Ureter (tissue), 1 donor: ENCODE measurements at regions not wholly inside any gene's neighbourhood (a gene's known extent, or its start where the extent isn't known, plus 50 kb on each side); places are given as distances from the start of the nearest gene placed in this dataset.

ENCODE experiments used
- DNase-seq: peaks from one replicate; pipeline ENCODE4 v3.0.0-alpha.2; 2020; ENCODE audit warnings: low spot score
- donor health status: DM: yes; HTN: yes; CAD: no.

- DNase-seq, result no peak
These were observed 550.7 kb downstream of the ETS1 start for GRCh38 chr11:128036556-128037093.

GRCh38 chr11:128036006-128036405 is 551.4 kb downstream of the ETS1 start:
- DNase-seq, result no peak

DNA sequence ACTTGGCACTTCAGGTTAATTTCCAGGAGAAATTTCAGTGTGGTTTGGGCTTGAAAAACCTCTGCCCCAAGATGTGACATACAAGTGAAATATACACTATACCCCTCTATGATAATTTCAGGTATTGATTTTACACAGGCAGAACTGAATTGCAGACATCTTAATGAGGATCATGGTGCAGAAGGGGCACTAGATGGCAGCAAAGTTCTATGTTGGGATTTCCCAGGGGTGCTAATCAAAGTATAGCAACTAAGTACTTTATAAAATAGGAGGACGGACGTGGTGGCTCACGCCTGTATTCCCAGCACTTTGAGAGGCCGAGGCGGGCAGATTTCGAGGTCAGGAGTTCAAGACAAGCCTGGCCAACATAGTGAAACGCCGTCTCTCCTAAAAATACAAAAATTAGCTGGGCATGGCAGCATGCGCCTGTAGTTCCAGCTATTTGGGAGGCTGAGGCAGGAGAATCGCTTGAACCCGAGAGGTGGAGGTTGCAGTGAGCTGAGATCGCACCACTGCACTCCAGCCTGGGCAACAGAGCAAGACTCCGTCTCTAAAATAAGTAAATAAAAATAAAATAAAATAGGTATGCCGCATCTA is 555.7 kb downstream of the ETS1 start:
- peak; percentile 50 for DNase-seq

- no peak for DNase-seq
These were observed 558.1 kb downstream of the ETS1 start for GRCh38 chr11:128029219-128029722.

- no peak for DNase-seq
These were observed 560.8 kb downstream of the ETS1 start for GRCh38 chr11:128026596-128026995.

- no peak for DNase-seq
These were observed 564.6 kb downstream of the ETS1 start for GRCh38 chr11:128022761-128023160.

- DNase-seq, result no peak
These were observed 565.4 kb downstream of the ETS1 start for GRCh38 chr11:128022007-128022368.

DNA sequence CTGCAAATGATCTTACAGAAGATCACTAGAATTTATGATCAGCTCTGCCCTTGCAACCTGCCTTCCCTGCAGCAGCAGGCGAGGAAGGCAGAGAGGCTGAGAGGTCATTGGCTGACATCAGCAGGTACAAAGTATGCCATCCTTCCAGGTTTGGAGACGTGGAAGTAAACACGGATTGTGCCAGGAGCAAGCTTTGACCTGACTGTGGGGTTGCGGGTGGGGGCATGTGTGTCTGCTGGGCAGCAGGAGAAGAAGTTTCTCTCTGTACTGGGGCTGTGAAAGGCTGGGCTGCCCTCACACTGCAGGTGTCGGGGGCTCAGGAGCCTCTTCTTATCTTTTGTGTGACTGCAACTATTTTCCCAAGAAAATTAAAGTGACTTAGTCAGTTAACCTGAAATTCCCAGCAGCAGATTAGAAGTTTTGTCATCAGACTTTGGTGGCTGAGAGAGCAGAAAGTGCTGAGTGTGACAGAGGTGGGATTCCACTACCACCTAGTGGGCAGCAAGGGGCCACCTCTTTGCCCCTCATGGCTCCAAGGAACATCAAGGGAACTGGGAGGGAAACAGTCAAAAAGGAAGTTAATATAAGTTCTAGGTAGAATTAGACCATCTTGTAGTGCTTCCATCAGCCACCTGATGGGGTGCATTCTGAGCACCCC is 565.9 kb downstream of the ETS1 start:
- no peak for DNase-seq

GRCh38 chr11:128018692-128019091 is 568.7 kb downstream of the ETS1 start:
- no peak for DNase-seq

GRCh38 chr11:128005562-128005961 is 581.8 kb downstream of the ETS1 start:
- DNase-seq, result no peak

- no peak for DNase-seq
These were observed 588.9 kb downstream of the ETS1 start for GRCh38 chr11:127998421-127998820.

DNA sequence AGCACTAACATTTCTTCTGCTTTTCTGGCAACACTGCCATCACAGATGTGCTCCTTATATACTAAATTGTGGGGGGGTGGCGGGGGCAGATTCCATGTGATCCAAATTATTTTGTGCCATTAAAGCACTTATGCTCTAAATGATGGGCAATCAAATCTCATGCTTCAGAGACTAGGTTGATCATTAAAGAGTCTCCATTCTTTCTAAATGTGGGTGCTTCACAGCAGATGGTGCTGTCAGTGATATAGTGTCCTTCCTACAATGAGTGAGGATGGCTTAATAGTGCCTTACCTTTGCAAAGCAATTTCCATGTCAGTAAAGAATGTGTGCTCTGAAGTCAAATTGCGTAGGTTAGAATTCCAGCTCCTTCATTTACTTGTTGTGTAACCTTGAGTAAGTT is 589.8 kb downstream of the ETS1 start:
- DNase-seq, result no peak

DNA sequence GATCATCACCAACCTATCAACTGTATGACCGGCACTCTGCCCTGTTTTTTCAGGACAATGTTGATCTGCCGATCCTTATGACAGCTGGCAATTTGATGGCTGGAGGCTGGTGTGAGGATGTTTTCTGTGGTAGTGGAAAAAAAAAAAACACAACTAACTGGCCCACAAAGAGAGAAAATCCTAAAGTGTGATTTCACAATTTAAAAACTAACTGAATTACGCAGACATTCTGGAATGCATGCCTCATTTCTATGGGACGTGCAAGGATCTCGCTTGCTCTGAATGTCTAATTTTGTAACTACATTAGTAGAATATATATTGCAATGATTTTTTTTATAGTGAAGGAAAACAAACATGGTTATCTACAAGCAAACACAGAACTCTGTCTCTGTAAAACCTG is 590.5 kb downstream of the ETS1 start:
- no peak for DNase-seq

DNA sequence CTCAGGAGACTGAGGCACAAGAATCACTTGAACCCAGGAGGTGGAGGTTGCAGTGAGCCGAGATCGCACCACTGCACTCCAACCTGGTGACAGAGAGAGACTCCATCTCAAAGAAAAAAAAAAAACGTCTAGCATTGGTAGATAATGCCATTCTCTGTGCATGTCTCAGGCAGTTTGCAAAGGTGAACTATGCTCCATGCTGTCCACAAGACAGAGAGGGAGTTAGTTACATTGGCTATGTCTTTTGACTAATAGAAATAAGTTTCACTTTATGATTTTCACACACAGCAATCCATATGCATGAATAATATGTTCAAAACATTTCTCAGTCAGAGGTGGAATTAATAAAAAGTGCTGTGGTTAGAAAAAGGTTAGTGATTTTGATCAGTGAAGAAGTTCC is 591.4 kb downstream of the ETS1 start:
- no peak for DNase-seq

DNA sequence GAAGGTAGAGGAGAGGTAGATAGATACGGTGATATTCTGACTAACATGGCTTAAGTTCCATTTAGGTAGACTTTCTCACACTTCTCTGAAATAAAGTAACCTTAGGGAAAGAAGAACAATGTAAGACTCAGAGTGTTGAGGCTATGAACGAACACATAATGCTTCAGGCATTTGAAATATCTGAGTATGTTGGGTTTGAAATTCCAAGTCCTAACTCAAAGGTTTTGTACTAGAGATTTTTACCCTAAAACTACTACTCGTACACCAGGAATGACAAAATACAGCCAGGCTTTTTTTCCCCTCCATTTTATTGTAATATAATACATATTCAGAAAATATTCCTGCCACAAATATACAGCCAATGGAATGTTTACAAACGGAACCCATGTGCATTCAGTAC is 592.6 kb downstream of the ETS1 start:
- no peak for DNase-seq

- no peak for DNase-seq
These were observed 593.6 kb downstream of the ETS1 start for GRCh38 chr11:127993788-127994187.

GRCh38 chr11:127993281-127993680 is 594.1 kb downstream of the ETS1 start:
- no peak for DNase-seq

GRCh38 chr11:127986073-127986472 is 601.3 kb downstream of the ETS1 start:
- no peak for DNase-seq

DNA sequence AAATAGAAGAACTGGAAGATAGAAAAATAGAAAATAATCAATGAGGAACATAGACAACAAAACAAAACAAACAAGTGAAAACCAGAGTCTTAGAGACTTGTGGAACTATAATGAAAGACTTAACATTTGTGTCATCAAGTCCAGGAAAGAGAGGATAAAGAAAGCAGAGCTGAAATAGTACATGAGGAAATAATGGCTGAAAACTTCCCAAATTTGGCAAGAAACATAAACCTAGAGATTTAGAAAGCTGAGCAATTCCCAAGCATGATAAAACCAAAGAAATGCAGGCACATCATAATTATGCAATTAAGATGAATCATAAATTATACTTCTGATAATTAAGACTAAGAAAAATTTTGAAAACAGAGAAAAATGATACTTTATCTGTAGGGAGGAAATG is 614.5 kb downstream of the ETS1 start:
- no peak for DNase-seq

DNA sequence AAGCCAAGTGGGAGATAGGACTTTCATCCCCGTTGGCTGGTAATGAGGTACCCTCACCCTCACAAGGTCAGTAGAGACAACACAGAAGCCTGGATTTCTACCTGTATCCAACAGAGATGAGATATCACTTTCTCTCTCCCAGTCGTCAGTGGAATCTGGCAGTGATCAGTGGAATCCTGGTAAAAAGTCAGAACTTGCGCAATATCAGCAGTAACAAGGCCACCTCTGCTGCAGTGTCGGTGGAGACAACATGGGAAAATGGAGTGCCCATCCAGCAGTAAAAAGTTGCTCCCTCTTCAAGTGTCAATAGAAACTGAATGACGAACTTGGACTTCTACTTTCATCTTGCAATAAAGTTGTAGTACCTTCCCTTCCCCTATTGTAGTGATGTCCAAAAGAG is 615.9 kb downstream of the ETS1 start:
- DNase-seq, result no peak

- no peak for DNase-seq
These were observed 620.5 kb downstream of the ETS1 start for GRCh38 chr11:127966821-127967220.

DNA sequence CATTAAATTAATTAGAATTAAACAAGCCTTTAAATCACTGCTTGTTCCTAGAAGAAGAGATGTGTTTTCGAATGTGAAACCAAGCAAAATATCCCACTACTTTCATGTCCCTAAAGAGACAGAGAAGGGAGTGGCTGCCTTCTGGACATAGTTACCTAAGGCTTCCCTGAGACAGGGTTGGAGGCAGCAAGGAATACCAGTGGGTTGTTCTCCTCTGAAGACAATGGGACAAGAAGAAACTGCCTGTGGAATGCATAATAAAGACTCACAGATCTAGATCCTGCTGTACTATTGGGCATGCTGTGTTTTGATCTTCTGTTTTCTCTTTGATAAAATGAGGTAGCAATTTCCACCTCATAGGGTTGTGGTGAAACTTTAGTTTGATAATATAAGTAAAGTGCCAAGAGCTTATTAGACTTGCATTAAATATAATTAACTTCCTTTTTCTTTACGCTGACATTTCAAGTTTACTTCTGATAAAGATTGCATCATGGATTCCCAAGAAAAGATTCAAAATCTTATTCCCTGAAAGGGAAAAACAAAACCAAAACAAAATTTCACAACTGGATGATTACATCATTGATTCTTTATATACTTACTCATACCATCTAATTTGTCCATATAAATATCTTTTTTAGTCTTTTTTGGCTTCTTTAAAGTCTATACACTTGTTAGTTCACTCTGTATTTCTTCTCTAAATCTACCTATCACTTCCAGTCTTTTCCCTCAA is 621.3 kb downstream of the ETS1 start:
- DNase-seq, result no peak

- no peak for DNase-seq
These were observed 624.9 kb downstream of the ETS1 start for GRCh38 chr11:127962416-127962815.
